IPS DF 6.9 (cell line): ENCODE measurements at regions not wholly inside any gene's neighbourhood (a gene's known extent, or its start where the extent isn't known, plus 50 kb on each side); places are given as distances from the start of the nearest gene placed in this dataset.
"Not testable (repeated sequence)": the region's sequence is repeated elsewhere in the genome, so short reads cannot be mapped to it uniquely, and the experiment has no call there.

Experiments used
- DNase-seq: peaks from one replicate; pipeline ENCODE4 v3.0.0-alpha.2; 2013; ENCODE audit warnings: low read depth, low spot score
- H3K27ac ChIP-seq: one replicate; pipeline ENCODE4 v1.5.1; 2013; ENCODE audit warnings: low read length, control low read depth
- H3K27me3 ChIP-seq: 2 replicates; pipeline ENCODE4 v1.6.1; 2013; ENCODE audit warnings: mild to moderate bottlenecking, low read length; ENCODE audit not compliant: control insufficient read depth, insufficient read depth
- H3K36me3 ChIP-seq: 2 replicates; pipeline ENCODE4 v1.6.1; 2013; ENCODE audit warnings: low read length; ENCODE audit not compliant: control insufficient read depth, insufficient read depth
- H3K4me1 ChIP-seq: 2 replicates; pipeline ENCODE4 v1.6.1; 2013; ENCODE audit warnings: low read length; ENCODE audit not compliant: control insufficient read depth, insufficient read depth
- H3K4me3 ChIP-seq: 2 replicates; pipeline ENCODE4 v1.5.1; 2013; ENCODE audit warnings: mild to moderate bottlenecking, low read length
- H3K9me3 ChIP-seq: 2 replicates; pipeline ENCODE4 v1.6.1; 2013; ENCODE audit warnings: low read length, inconsistent platforms; ENCODE audit not compliant: control insufficient read depth, insufficient read depth
- WGBS: extraction: QIAGEN DNeasy Blood & Tissue Kit; methylation state at CpG from one replicate; pipeline ENCODE4 v1.1.7; 2013; ENCODE audit warnings: mixed read lengths, missing lambda C conversion rate; ENCODE audit not compliant: insufficient read length, insufficient coverage; 5-methylcytosine and 5-hydroxymethylcytosine counted together

GRCh38 chr2:175741164-175741563 lies 260.9 kb downstream of the LNPK start:
- Histone ChIP-seq H3K4me1 (no peaks in the 10 kb centered on the region), H3K27me3 (no peaks in the 10 kb centered on the region), H3K4me3 (no peak overlapping the region), H3K9me3 (no peaks in the 10 kb centered on the region), H3K27ac (no peak overlapping the region), H3K36me3 (no peaks in the 10 kb centered on the region)
- DNase-seq, result no peak

DNA sequence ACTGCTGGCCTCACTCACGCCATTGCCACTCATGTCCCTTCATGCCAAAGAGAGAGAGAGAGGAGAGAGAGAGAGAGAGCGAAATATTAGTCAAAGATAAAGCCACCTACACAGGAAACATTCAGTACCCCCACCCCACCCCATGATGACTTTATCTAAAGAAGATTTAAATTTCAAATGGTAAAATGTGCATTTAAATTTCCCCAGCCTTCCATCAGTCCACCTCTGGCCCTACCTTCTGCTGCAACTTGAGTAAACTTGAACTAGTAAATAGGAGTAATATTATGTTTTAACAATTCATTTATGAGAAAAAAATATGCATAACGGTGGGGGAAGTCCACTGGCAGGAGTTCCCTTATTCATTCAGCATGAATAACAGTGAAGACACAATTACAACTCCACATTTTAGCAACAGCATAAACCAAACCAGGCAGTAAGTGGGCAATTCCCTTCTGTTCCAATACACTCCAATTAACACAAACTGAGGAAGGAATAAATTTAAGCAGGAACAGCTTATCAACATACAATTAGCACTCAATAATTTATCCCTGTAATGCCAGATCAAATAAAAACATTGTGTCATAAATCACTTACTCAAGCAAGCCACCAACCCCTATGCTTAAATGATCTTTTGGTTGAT lies 264.2 kb downstream of the LNPK start:
- H3K36me3 ChIP-seq, result no peaks in the 10 kb centered on the region
- no peaks in the 10 kb centered on the region for H3K27me3 ChIP-seq
- H3K4me3 ChIP-seq, result no peak overlapping the region
- DNase-seq, result no peak
- WGBS, result no CpG with 5 or more reads among the region's 3 CpGs
- H3K4me1 ChIP-seq, result no peaks in the 10 kb centered on the region
- H3K27ac ChIP-seq, result no peak overlapping the region
- H3K9me3 ChIP-seq, result no peaks in the 10 kb centered on the region

DNA sequence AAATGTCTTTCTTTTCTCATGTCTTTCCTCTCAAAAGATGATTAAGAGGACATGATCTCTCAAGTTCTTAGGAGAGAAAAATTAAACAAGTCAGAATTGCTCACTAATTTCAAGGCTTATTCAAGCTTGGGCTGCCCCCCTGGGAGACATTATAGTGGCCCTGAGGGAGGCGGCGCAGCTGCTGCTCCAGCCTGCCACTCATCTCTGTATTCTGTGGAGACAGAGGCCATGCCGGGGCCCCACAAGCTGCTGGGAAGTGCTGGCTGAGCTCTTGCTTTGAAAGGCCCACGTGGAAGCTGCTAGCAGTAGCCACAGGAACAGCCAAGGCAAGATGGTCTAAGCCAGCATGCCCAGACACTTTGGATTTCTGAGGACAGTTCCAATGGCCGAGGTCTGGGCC lies 267.4 kb downstream of the LNPK start:
- Histone ChIP-seq H3K27me3 (no peaks in the 10 kb centered on the region), H3K27ac (no peak overlapping the region), H3K9me3 (no peaks in the 10 kb centered on the region), H3K4me3 (no peak overlapping the region), H3K36me3 (no peaks in the 10 kb centered on the region), H3K4me1 (no peaks in the 10 kb centered on the region)
- no peak for DNase-seq
- no CpG with 5 or more reads among the region's 5 CpGs for WGBS

DNA sequence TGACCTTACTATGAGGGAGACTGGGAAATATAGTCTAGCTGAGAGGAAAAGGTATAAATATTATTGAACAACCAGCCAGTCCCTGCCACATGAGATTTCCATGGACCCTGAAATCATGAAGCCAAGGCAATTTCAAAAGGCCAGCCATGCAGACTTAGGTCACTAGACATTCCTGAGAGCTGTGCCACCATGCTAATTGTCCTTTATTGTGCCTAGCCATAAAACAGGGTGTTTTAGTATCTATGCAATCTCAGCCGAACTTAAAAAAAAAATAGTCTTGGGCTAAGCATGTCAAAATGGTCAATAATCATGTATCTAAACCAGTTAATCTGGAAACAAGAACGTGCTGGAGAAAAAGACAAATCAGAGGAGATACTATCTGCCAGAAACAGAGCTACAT lies 269.5 kb downstream of the LNPK start:
- H3K4me1 ChIP-seq, result no peaks in the 10 kb centered on the region
- no peak overlapping the region for H3K27ac ChIP-seq
- WGBS, result no CpG with 5 or more reads among the region's 2 CpGs
- no peaks in the 10 kb centered on the region for H3K9me3 ChIP-seq
- H3K4me3 ChIP-seq, result no peak overlapping the region
- DNase-seq, result no peak
- H3K36me3 ChIP-seq, result no peaks in the 10 kb centered on the region
- H3K27me3 ChIP-seq, result no peaks in the 10 kb centered on the region

DNA sequence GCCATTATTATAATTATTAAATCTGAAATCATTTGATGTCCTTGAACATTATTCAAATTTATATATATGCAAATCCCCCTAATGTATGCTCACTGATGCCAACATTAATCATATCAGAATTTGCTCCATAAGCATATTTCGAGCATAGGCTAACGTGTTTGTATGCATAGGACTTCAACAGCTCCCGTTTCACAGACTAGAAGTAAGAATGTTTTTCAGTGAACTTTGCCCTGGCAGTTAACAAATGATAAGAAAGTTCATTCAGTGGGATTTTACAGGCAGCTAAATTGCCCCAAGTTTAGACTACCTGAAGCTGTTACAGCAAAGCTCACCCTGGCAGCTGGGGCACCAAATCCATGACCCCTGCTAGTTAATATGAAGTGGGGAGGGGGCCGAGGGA lies 272.0 kb downstream of the LNPK start:
- DNase-seq, result no peak
- Histone ChIP-seq H3K4me3 (no peak overlapping the region), H3K27me3 (no peaks in the 10 kb centered on the region), H3K4me1 (no peaks in the 10 kb centered on the region), H3K9me3 (no peaks in the 10 kb centered on the region), H3K27ac (no peak overlapping the region), H3K36me3 (no peaks in the 10 kb centered on the region)
- no CpG with 5 or more reads among the region's 4 CpGs for WGBS

- H3K36me3 ChIP-seq, result no peaks in the 10 kb centered on the region
- H3K4me1 ChIP-seq, result no peaks in the 10 kb centered on the region
- no peaks in the 10 kb centered on the region for H3K27me3 ChIP-seq
- H3K27ac ChIP-seq, result no peak overlapping the region
- no peaks in the 10 kb centered on the region for H3K9me3 ChIP-seq
- no peak overlapping the region for H3K4me3 ChIP-seq
- no CpG with 5 or more reads among the region's 4 CpGs for WGBS
- DNase-seq, result no peak
These were observed 272.9 kb downstream of the LNPK start for GRCh38 chr2:175729049-175729706.

GRCh38 chr2:175728032-175728431 lies 274.0 kb downstream of the LNPK start:
- Histone ChIP-seq H3K27me3 (no peaks in the 10 kb centered on the region), H3K4me1 (no peaks in the 10 kb centered on the region), H3K4me3 (no peak overlapping the region), H3K9me3 (no peaks in the 10 kb centered on the region), H3K27ac (no peak overlapping the region), H3K36me3 (no peaks in the 10 kb centered on the region)
- DNase-seq, result no peak
- WGBS, result no CpG with 5 or more reads among the region's 4 CpGs

GRCh38 chr2:175726223-175726622 lies 275.8 kb downstream of the LNPK start:
- DNase-seq, result no peak
- Histone ChIP-seq H3K9me3 (no peaks in the 10 kb centered on the region), H3K27me3 (no peaks in the 10 kb centered on the region), H3K27ac (no peak overlapping the region), H3K4me1 (no peaks in the 10 kb centered on the region), H3K4me3 (no peak overlapping the region), H3K36me3 (no peaks in the 10 kb centered on the region)
- no CpG with 5 or more reads among the region's 2 CpGs for WGBS

- Histone ChIP-seq H3K36me3 (no peaks in the 10 kb centered on the region), H3K4me3 (no peak overlapping the region), H3K9me3 (no peaks in the 10 kb centered on the region), H3K27me3 (no peaks in the 10 kb centered on the region), H3K4me1 (peaks cover 1% of the 10 kb centered on the region; the same call in 1 of the 2 replicates), H3K27ac (no peak overlapping the region)
- no CpG with 5 or more reads among the region's 6 CpGs for WGBS
- DNase-seq, result no peak
These were observed 292.8 kb downstream of the LNPK start for GRCh38 chr2:175709248-175709647.

DNA sequence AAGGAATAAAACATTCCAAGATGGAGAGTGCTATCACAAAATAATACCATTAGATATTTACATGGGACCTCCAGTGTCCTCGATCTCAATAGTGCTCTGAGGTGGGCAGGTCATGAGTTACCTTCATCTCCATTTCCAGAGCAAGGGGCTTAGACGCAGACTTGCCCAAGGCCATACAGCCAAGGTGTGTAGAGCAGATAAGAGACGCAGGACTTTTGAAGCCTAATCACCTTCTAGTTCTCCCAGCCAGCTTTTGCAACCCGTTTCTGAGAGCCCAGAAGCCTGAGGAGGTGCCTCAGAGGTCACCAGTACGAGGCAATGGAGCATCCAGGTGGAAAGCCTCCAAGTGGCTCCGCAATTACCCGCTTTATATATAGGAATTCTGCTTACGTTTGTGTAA lies 294.7 kb downstream of the LNPK start:
- Histone ChIP-seq H3K36me3 (no peaks in the 10 kb centered on the region), H3K9me3 (no peaks in the 10 kb centered on the region), H3K4me1 (peaks cover 1% of the 10 kb centered on the region; the same call in 1 of the 2 replicates), H3K4me3 (no peak overlapping the region), H3K27me3 (no peaks in the 10 kb centered on the region), H3K27ac (no peak overlapping the region)
- no peak for DNase-seq
- no CpG with 5 or more reads among the region's 8 CpGs for WGBS

DNA sequence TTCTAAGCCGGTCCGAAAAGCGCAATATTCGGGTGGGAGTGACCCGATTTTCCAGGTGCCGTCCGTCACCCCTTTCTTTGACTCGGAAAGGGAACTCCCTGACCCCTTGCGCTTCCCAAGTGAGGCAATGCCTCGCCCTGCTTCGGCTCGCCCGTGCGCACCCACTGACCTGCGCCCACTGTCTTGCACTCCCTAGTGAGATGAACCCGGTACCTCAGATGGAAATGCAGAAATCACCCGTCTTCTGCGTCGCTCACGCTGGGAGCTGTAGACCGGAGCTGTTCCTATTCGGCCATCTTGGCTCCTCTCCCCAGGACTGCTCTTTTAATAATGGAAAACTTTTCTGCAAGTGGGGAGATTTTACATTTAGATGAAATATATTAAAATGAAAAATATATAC lies 297.5 kb downstream of the LNPK start:
- H3K4me3 ChIP-seq, H3K9me3 ChIP-seq, H3K27me3 ChIP-seq, H3K36me3 ChIP-seq, DNase-seq, H3K27ac ChIP-seq, H3K4me1 ChIP-seq: not testable (repeated sequence)
- WGBS, result no CpG with 5 or more reads among the region's 22 CpGs
